ENCODE measurements at regions not wholly inside any gene's neighbourhood (a gene's known extent, or its start where the extent isn't known, plus 50 kb on each side); places are given as distances from the start of the nearest gene placed in this dataset.
"Not testable (repeated sequence)": the region's sequence is repeated elsewhere in the genome, so short reads cannot be mapped to it uniquely, and the experiment has no call there.

DNA sequence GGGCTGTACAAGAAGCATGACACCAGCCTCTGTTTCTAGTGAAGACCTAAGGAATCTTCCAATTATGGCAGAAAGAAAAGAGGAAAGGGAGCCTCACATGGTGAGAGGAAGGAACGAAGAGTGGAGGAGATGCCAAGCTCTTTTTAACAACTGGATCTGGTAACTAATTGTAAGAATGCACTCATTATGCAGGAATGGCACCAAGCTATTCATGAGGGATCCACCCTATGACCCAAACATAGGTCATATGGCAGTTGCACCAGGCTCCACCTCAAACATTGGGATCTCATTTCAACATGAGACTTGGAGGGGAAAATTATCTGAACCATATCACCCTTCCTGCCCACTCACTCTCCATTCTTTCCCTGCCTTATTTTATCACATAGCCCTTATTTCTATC is 496.0 kb upstream of the SPTLC3 start:
- no peak for DNase-seq

DNA sequence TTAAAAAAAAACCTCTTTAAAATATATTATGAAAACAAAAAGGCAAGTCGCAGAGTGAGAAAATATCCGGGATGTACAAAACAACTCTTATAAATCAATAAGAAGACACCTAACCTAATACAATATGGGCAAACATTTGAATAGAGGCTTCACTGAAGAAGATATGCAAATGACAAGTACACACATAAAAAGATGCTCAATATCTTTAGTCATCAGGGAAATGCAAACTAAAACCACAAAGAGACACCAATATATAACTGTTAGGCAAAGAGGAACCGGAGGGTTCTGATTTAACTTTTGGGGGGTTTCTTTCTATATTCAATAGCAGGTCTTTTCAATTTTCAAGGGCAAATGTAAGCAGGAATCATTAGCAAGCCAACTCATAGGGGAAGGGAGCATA is 480.7 kb upstream of the SPTLC3 start:
- no peak for DNase-seq

DNA sequence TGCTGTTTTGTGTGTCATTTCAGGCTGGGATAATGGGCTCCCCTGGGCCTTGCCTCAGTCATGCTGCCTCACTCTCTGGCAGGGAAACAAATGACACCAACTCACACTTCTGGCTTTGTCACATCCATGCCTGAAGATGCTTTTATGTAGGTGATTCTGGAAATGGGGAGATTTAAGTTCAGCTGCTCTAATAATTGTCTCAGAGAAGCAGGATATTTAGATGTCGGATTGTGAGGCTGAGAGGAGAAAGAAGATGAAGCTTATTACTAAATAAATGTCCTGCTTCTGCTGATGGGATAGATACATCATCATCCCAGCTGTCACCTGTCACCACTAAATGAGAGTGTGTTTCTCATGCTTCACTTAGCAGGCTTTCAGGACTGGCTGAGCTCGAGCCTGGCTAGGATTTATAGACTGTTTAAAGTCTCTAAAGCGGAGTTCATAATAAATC is 480.2 kb upstream of the SPTLC3 start:
- DNase-seq, result peak; percentile 51

DNA sequence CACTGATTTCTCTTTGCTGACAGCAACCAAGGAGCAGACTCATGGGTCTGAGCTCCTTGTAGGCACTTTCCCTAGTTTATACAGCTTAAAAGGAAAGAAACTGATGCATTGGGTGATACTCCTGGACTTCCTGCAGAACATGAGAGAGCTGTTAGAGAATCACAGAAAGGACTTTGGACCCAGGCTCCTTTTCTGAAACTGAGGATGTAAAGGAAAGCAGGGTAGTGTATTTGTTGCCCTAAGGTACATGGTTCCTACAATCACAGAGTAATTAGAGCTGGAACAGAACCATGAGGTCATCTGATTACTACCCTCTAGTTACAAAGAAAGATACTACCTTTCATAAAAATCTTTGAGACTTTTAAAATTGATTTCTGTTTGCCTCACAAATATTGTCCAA is 477.1 kb upstream of the SPTLC3 start:
- DNase-seq, result no peak

DNA sequence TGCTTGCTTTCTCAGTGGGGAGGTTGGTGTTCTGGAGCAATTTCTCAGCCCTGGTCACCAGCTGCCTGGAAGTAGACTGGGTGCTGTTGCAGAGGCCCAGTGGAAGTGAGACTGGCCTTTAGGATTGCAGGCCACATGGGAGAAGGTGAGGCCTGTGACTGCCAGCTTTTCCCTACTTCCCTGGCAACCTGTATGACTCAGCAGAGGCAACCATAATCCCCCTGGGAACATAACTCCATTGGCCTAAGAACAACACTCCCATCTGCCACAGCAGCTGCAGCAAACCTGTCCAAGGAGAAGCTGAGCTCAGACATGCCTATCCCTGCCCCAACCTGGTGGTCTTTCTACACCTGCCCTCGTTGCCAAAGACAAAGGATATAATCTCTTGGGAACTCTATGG is 473.5 kb upstream of the SPTLC3 start:
- DNase-seq, result no peak

DNA sequence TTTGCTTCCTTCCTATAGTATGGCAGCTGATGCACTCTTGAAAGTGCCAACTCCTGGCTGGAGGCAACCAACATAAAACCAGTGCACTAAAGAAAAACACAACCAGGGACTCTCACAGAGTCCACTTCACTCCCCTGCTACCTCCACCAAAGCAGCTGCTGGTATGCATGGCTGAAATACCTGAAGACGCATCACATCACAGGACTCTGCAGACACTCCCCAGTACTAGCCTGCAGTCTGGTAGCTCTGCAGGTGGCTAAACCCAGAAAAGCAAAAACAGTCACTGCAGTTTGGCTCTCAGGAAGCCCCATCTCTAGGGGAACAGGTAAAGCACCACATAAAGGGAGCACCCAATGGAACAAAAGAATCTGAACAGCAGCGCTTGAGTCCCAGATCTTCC is 473.0 kb upstream of the SPTLC3 start:
- no peak for DNase-seq

DNA sequence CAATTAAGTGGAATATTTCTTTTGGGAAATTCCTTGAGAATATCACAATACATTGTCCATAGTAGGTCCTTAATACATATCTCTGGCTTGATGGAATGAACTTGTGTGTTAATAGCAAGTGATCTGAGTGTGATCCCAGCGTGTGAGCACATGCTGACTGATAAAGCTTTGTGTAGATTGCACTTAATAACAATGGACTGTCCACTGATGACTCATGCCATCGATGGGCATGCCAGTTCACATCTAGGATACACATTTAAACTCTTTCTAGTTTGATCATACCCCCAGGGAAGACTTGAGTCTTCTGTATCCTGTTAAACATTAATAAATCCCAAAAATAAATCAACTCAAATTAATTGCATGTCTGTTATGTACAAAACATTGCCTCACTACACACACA is 454.3 kb upstream of the SPTLC3 start:
- peak; percentile 5 for DNase-seq

DNA sequence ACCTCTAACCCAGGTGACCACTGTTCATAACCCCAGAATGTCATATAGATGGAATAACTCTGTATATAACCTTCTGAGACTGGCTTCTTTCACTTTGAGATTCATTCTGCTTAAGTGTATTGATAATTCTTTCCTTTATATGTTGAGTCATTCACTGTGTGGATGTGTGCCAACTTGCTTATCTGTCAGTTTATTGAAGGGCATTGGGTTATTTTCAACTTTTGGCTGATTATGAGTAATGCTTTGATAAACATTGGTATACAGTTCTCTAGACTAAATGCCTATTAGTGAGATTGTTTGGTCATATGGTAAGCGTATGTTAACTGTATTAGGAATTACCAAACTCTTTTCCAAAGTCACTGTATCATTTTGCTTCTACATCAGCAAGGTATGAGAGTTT is 453.4 kb upstream of the SPTLC3 start:
- DNase-seq, result no peak

DNA sequence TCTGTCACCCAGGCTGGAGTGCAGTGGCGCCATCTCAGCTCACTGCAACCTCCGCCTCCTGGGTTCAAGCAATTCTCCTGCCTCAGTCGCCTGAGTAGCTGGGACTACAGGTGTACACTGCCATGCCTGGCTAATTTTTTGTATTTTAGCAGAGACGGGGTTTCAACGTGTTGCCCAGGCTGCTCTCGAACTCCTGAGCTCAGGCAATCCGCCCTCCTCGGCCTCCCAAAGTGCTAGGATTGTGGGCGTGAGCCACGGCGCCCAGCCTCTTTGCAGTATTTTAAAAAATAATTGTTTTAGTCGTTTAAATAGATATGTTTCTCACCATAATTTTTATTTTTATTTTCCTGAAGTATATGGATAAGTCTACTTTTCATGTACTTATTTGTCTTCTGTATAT is 452.9 kb upstream of the SPTLC3 start:
- not testable (repeated sequence) for DNase-seq

DNA sequence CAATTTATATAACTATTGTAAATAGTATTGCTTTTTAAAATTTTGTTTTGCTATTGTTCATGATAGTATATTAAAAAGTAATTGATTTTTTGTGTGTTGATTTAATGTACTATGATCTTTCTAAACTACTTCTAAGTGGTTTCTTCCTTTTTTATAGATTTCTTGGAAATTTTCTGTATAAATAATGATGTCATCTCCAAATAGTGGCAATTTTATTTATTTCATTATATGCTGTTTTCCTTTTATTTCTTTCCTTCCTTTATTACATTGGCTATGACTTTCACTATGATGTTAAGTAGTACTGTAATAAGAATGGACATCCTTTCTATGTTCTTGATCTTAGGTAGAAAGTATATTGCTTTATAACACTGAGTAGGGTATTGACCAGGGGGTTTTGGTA is 451.5 kb upstream of the SPTLC3 start:
- DNase-seq, result no peak

DNA sequence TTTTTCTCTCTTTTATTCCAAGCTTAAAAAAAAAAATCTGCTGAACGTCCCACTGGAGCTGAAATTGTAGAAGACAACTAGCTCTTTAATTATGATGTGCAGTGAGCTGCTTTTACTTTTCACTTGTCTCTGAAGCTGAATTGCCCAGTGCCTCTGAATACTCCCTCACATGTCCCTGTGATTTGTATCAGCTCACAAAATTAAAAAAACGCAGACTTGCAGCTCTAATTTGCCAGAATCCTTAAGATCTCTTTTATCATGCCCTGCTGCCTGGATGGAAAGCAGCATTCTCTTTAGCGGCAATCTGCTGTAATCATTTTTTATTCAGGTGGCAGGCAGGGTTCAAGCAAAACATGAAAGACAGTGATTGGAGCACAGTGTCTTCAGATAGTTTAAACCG is 443.8 kb upstream of the SPTLC3 start:
- no peak for DNase-seq

DNA sequence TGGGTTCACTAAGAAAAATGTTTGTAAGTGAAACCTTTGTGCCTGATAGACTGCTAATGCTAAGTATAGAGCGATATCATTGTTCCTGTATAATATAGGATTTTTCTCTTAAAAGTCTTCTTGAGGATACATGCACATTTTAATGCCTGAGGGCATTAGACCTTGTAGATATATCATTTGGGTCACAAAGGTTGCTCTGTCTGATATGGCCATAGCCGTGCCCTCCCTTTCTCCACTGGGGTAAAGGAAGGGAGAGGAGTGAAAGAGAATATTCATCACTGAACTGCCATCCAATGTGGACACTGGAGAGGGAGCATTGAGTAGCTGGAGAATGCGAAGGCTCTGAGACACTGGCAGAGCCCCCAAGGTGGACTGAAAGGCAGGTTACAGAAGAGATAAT is 442.2 kb upstream of the SPTLC3 start:
- no peak for DNase-seq

DNA sequence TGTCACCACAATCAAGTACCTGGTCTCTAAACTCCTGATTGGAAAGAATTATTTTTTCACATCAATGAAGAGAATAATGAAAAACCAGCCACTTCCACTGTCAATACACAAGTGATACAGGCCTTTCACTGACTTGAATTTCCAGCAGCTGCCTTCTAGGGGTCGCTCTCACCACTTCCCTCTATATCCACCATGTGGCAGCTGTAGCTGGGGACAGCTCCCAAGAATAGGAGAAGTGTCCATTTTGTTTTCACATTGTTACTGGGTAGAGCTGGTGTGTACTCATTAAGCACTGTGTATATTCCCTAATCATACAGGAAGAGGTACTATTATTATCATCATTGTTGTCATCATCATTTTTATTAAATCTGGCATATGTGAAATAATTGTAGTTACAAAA is 438.4 kb upstream of the SPTLC3 start:
- peak; percentile 49 for DNase-seq

DNA sequence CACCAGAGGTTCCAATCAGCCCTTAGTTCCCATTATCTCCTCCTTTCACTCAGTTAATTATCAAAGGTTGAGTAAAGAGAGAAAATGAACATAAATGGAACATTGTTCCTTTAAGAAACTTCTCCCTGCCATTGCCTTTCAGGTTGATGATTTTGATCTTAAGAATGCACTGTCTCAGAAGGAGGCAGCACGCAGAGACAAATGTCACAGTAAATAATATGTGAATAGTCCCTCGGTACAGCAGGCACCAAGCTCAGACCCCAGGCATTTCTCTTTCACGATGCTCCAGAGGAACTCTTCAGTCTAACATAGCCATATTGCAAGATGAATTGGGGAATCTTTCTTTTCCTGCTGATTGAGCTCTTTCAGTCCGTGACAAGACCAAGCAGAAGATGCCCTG is 435.3 kb upstream of the SPTLC3 start:
- no peak for DNase-seq

DNA sequence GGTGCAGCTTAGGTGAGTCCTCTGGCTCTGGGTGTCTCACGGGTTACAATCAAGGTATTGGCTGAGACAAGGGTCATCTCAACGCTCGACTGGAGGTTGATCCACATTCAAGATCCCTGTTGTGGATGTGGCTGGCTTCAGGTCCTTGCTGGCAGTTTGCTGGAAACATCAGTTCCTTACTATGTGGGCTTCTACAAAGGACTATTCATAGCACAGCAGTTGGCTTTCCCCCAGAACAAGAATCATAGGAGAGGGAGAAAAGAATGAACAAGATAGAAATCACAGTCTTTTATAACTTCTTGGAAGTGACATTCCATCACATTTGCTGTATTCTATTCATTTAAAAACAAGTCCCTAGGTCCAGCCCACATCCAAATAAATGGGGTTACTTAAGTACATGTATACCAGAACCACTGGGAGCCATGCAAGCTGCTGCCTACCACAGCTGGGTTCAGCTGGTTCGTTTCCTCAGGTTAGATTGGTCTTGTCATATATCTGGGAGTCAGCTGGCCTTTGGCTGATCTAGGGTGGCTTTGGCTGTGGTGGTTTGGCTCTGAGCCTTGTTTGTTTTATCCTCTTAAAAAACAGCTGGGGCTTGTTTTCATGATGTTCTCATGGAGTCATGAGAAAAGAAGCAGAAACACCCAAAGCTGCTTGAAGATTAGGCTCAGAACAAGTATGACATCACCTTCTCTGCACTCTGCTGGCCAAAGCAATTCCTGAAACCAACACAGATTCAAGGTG is 433.2 kb upstream of the SPTLC3 start:
- DNase-seq, result no peak

DNA sequence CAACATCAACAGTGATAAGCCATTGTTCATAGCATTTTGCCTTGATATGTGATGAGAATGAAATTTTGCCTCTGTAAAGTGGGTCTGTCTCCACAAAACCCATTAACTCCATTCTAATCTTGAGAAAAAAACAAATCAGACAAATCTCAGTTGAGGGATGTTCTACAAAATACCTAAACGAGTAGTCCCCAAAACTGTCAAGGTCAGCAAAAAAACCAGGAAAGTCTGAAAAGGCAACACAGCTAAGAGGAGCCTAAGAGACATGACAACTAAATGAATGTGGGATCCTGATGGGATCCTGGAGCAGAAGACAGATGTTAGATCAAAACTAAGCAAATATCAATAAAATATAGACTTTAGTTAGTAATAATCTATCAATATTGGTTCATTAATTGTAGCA is 431.6 kb upstream of the SPTLC3 start:
- no peak for DNase-seq

DNA sequence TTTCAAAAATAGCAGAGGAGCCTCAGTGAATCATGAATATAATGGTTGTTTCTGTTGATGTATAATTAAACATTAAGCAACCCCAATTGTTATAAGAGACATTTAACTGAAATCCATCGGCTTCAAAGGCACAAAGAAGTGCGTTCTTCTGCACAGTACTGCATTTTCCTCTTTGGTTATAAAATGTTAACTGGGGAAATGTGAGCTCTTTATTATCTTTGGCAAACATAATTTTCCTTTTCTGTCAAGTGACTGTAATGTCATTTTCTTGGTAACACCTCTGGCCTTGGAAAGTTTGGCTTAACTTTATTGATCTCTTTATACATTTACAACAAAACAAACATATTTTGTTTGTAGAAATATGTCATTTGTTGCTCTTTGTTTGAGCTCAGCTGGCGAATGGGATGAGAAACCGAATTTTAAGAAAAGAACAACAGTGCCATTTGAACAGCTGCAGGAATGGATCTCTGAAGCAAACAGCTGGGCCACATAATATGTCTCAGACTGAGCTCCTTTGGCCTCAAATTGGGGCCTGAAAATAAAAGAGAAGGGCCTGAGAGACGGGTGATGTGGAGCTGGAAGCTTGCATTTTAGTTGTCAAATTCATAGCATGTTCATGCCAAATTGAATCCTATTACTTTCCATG is 427.0 kb upstream of the SPTLC3 start:
- DNase-seq, result no peak

DNA sequence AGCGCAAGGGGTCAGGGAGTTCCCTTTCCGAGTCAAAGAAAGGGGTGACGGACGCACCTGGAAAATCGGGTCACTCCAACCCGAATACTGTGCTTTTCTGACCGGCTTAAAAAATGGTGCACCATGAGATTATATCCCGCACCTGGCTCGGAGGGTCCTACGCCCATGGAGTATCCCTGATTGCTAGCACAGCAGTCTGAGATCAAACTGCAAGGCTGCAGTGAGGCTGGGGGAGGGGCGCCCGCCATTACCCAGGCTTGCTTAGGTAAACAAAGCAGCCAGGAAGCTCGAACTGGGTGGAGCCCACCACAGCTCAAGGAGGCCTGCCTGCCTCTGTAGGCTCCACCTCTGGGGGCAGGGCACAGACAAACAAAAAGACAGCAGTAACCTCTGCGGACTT is 426.1 kb upstream of the SPTLC3 start:
- not testable (repeated sequence) for DNase-seq

DNA sequence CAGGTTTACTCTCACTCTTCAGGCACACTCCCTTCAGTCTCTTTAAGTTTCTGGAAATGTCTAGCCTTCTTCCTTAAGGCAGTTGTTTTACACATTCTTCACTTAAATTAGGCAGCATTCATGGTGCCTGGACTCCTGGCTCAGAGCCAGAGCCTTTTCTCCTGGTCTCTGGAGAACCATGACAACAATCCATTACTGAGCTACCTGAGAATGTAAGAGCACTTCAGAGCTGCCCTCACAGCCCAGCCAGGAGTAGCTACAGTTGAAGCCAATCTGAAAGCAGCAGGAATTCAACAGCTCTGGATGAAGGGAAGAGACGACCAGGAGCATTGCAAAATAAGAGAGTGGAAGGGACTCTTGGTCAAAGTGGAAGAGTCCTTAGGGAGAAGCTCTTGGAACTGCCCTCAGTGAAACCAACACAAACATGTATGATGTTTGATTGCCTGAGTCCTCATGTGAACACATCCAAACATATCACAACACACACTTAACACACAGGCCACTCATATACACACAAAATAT is 416.8 kb upstream of the SPTLC3 start:
- DNase-seq, result peak; percentile 13

DNA sequence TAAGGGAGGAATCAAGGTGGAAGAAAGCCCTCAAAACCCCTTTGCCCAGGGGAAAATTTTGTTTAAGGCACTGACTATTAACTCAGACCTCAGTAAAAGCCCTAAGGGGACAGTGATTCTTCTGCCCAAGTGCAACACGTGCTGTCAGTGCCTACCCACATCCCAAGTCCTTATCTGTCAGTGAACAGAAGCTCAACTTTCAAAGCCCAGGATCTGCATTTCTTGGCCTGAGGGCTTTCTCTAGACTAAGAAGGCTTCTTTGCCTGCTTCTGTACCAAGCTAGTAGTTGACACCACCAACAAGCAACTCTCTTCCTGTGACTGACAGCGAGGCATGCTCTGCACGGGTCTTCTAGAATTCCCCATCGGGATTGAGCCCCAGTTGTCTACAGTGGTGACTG is 416.0 kb upstream of the SPTLC3 start:
- no peak for DNase-seq

DNA sequence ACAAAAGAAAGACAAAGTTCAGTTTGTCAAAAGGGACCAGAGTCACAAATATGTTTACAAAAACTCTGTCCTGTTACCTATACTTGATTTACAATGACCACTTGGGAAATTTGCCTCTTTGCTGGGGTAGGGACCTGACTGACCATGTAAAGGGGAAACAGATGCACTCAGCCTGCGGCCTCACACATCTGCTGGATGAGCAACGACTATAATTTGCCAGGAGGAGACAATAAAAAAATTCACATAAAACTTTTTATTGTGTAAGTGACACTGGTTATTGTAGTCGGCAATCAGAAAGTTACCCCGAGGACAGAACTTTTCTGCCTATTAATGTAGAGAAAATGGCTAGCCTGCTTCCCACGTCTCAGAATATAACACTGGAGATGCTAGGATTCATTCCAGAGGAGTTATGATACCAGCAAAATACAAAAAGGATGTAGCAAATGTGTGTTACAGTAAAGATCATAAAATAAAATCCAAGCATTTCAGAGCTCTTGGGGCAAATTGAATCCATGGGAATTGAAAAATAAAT is 415.4 kb upstream of the SPTLC3 start:
- no peak for DNase-seq

DNA sequence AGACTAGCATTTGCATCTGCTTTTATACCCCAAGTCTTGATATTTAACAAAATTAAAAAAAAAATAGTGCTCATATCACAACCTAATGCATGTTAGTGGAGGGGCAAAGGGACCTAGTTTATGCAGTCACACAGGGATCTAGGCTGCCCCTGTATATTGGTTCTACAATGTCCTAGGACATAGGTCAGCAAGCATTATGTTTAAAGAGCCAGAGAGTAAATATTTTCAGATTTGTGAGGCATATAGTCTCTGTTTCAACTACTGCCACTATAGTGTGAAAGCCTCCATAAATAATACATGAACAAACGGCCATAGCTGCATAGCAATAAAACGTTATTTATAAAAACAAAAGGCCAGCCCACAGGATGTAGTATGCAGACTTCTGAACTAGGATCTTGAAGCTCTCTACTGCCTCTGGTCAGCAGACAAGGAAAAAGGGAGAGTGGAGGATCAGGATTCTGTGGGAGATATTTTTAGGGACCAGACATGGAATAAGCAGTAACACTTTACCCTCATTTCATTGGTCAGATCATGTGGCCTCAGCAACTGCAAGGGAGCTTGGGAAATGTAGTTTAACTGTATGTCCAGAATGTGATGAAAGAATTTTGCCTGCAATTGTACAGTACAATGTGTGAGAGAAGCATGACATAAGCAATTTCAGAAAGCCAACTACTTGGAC is 414.2 kb upstream of the SPTLC3 start:
- no peak for DNase-seq

DNA sequence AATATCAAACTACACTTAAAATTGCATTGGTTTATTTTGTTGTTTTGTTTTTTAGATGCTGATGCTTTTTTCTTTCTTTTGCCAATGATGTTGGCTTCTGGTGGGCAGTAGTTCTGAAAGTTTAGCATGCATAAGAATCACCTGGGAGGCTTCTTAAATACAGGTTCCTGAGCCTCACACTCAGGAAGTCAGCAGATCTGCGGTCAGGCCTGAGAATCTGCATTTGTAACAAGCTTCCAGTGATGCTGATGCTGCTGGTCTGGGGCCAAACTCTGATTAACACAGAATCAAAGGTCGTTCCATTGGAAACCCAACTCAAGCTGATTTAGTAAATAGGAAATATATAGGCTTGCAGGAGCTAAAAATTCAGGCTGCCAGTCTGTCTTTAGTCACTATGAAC is 412.9 kb upstream of the SPTLC3 start:
- no peak for DNase-seq

DNA sequence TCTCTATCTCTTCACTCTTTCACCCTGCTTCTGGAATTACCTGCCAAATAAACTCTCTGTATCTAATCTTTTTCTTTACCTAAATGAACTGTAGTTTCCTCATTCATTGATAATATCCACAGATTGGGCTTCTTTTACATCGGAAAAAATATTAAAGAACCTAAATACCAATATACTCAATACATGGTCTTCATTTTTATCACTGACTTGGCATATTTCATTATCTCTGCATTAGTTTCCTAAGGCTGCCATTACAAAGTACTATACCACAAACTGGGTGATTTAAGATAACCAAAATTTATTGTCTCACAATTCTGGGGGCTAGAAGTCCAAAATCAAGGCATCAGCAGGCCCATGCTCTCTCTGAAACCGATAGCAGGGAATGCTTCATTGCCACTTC is 411.9 kb upstream of the SPTLC3 start:
- DNase-seq, result no peak
